Heart left ventricle (tissue), 13 donors: ENCODE measurements at regions not wholly inside any gene's neighbourhood (a gene's known extent, or its start where the extent isn't known, plus 50 kb on each side); places are given as distances from the start of the nearest gene placed in this dataset.

Experiments used
- POLR2A ChIP-seq, 2 donors: fragments of 450-650 bp; IDR thresholded peaks; one replicate each; pipeline ENCODE4 v1.6.1; 2017; ENCODE audit warnings: antibody characterized with exemption in 2 of 2, mild to moderate bottlenecking in 2 of 2, moderate library complexity in 2 of 2
- TF ChIP-seq, protein P1 (sequence below), 12 donors: fragments of 200-600 bp; sonication (generic) in 4 of 12; IDR thresholded peaks; one replicate each; pipeline versions ENCODE4 v1.5.0 to v1.8.0; 2018 to 2022; ENCODE audit warnings: antibody characterized with exemption in 12 of 12, mild to moderate bottlenecking in 5 of 12
- donor health status: ischemic (EF 13 %, LVEDD 7.1; RV severe dilation, severe dysfunction).
- donor health status: DM: no; HTN: yes; CAD: no.
- donor health status: DM: no; HTN: no; CAD: no.
- donor health status: ischemic (EF 25% LVEDD 6.9; RV normal size, moderate dysfunction).
- donor health status: ischemic (EF 25% LVEDD 5.7; RV mildly dilated, moderate dysfunction).
- donor health status: ischemic (EF 35%, LVEDD 5.7; RV mildly dilated, moderate dysfunction).
- donor health status: nonischemic (EF 11% LVEDD 7.7; RV severe dilation, severe dysfunction).
- donor health status: DM: yes; HTN: yes; CAD: no.
- donor health status: PGD.
- donor health status: ischemic (EF 29% LVEDD 5.4; RV normal size, mild dysfunction).
- donor health status: nonischemic (EF 23%, LVEDD 6.1; RV moderate dilation, normal function).

DNA sequence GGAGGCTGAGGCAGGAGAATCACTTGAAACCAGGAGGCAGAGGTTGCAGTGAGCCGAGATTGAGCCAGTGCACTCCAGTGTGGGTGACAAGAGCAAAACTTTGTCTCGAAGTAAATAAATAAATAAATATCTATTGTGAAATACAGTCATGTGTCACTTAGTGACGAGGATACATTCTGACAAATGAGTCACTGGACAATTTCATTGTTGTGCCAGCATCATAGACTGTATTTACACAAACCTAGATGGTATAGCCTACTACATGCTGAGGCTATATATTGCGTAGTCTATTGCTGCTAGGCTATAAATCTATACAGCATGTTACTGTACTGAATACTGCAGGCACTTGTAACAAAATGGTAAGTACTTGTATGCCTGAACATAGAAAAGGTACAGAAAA is 61.1 kb upstream of the CCL21 start:
- TF ChIP-seq, protein P1, sequence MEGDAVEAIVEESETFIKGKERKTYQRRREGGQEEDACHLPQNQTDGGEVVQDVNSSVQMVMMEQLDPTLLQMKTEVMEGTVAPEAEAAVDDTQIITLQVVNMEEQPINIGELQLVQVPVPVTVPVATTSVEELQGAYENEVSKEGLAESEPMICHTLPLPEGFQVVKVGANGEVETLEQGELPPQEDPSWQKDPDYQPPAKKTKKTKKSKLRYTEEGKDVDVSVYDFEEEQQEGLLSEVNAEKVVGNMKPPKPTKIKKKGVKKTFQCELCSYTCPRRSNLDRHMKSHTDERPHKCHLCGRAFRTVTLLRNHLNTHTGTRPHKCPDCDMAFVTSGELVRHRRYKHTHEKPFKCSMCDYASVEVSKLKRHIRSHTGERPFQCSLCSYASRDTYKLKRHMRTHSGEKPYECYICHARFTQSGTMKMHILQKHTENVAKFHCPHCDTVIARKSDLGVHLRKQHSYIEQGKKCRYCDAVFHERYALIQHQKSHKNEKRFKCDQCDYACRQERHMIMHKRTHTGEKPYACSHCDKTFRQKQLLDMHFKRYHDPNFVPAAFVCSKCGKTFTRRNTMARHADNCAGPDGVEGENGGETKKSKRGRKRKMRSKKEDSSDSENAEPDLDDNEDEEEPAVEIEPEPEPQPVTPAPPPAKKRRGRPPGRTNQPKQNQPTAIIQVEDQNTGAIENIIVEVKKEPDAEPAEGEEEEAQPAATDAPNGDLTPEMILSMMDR (IDR thresholded peaks at IDR 0.05), result no peak
- TF ChIP-seq POLR2A (IDR thresholded peaks at IDR 0.05), result no peak
